H1 (cell line): ENCODE measurements at regions not wholly inside any gene's neighbourhood (a gene's known extent, or its start where the extent isn't known, plus 50 kb on each side); places are given as distances from the start of the nearest gene placed in this dataset.

Source experiments
- CTCF ChIA-PET: fragments of 300-600 bp; sonication (Branson Sonifier 250); formaldehyde crosslinking; loops from one replicate; lab custom pipeline; 2021; ENCODE audit not compliant: partially characterized antibody; lab: Charles Lee
- POLR2A ChIA-PET: fragments of 300-600 bp; sonication (Branson Sonifier 250); formaldehyde crosslinking; loops from one replicate; lab custom pipeline; 2021; ENCODE audit warnings: inconsistent platforms; ENCODE audit not compliant: partially characterized antibody; lab: Charles Lee
- DNase-seq, 2 experiments: peaks; one replicate each; pipeline versions ENCODE4 v3.0.0 to v3.0.0-alpha.2; 2010 to 2022; ENCODE audit warnings: low spot score in 2 of 2, low read depth in 1 of 2, mixed read lengths in 1 of 2
- FAIRE-seq: peaks from 2 replicates; lab custom pipeline; 2011; peaks lifted over from hg19 to GRCh38; lab: Jason Lieb, UNC
- H2AFZ ChIP-seq: 2 replicates; pipeline ENCODE4 v1.8.1; 2012; ENCODE audit warnings: low read length, inconsistent platforms
- H2AK5ac ChIP-seq: 2 replicates; pipeline ENCODE4 v1.6.1; 2013; ENCODE audit warnings: low read depth, low read length
- H2BK120ac ChIP-seq: replicated peaks from 2 replicates; pipeline ENCODE3; 2013; ENCODE audit warnings: low read depth, low read length, inconsistent platforms
- H2BK12ac ChIP-seq: 2 replicates; pipeline ENCODE4 v1.6.1; 2013; ENCODE audit warnings: low read depth, low read length
- H2BK15ac ChIP-seq: 2 replicates; pipeline ENCODE4 v1.6.1; 2013; ENCODE audit warnings: low read length
- H2BK20ac ChIP-seq: 2 replicates; pipeline ENCODE4 v1.6.1; 2013; ENCODE audit warnings: low read length
- H2BK5ac ChIP-seq: 2 replicates; pipeline ENCODE4 v1.6.1; 2013; ENCODE audit warnings: low read depth, low read length
- H3K14ac ChIP-seq: 2 replicates; pipeline ENCODE4 v1.6.1; 2013; ENCODE audit warnings: inconsistent platforms; ENCODE audit not compliant: insufficient read length
- H3K18ac ChIP-seq: 2 replicates; pipeline ENCODE4 v1.6.1; 2013; ENCODE audit warnings: low read length; ENCODE audit errors: extremely low read depth
- H3K23ac ChIP-seq: 2 replicates; pipeline ENCODE4 v1.6.1; 2013; ENCODE audit warnings: inconsistent platforms; ENCODE audit not compliant: insufficient read length
- H3K23me2 ChIP-seq: 2 replicates; pipeline ENCODE4 v1.6.1; 2013; ENCODE audit warnings: low read depth, low read length
- H3K27ac ChIP-seq: 2 replicates; pipeline ENCODE4 v1.6.1; 2011; ENCODE audit warnings: low read depth, low read length, inconsistent platforms
- H3K27me3 ChIP-seq, 4 experiments: replicated peaks in 1 of 4; 1 replicate in 1 of 4; 2 replicates in 3 of 4; pipeline versions ENCODE4 v1.6.1 to v1.8.1; 2011 to 2013; ENCODE audit warnings: low read length in 3 of 4, mild to moderate bottlenecking in 3 of 4, inconsistent platforms in 2 of 4, mixed read lengths in 2 of 4, moderate library complexity in 1 of 4; ENCODE audit not compliant: control insufficient read depth in 3 of 4, insufficient read depth in 3 of 4; ENCODE audit errors: extremely low read depth in 1 of 4
- H3K36me3 ChIP-seq, 4 experiments: 2 replicates each; pipeline versions ENCODE4 v1.6.1 to v1.8.1; 2011 to 2013; ENCODE audit warnings: mild to moderate bottlenecking in 4 of 4, low read length in 3 of 4, moderate library complexity in 2 of 4, control low read depth in 1 of 4, inconsistent platforms in 1 of 4; ENCODE audit not compliant: insufficient read depth in 4 of 4, control insufficient read depth in 2 of 4
- H3K4ac ChIP-seq: replicated peaks from 2 replicates; pipeline ENCODE3; 2013; ENCODE audit warnings: low read length, low read depth, mixed read lengths, inconsistent platforms; ENCODE audit not compliant: insufficient read length
- H3K4me1 ChIP-seq, 4 experiments: replicated peaks in 1 of 4; 1 replicate in 1 of 4; 2 replicates in 3 of 4; pipeline versions ENCODE4 v1.6.1 to v1.8.1; 2011 to 2013; ENCODE audit warnings: low read length in 3 of 4, inconsistent platforms in 2 of 4, mixed read lengths in 1 of 4; ENCODE audit not compliant: insufficient read depth in 4 of 4, control insufficient read depth in 3 of 4
- H3K4me2 ChIP-seq, 2 experiments: 2 replicates each; pipeline versions ENCODE4 v1.6.1 to v1.8.1; 2011 to 2013; ENCODE audit warnings: low read depth in 2 of 2, low read length in 2 of 2, control low read depth in 1 of 2, inconsistent platforms in 1 of 2, mild to moderate bottlenecking in 1 of 2; ENCODE audit not compliant: insufficient read depth in 1 of 2
- H3K4me3 ChIP-seq, 4 experiments: fragments of 200-600, 300-600 bp in 1 of 4; sonication (generic), shearing (Covaris generic), sonication (Bioruptor Twin) in 1 of 4; 2 replicates each; pipeline versions ENCODE4 v1.5.1 to v1.8.1; 2011 to 2016; ENCODE audit warnings: low read length in 4 of 4, low read depth in 3 of 4, control low read depth in 2 of 4, inconsistent platforms in 2 of 4, mild to moderate bottlenecking in 2 of 4, mixed read lengths in 1 of 4, moderate library complexity in 1 of 4; ENCODE audit not compliant: insufficient read depth in 2 of 4; ENCODE audit errors: extremely low read depth in 1 of 4
- H3K56ac ChIP-seq: replicated peaks from 2 replicates; pipeline ENCODE3; 2013; ENCODE audit warnings: low read depth, mild to moderate bottlenecking, mixed read lengths, low read length, inconsistent platforms; ENCODE audit not compliant: insufficient read length
- H3K79me1 ChIP-seq: 2 replicates; pipeline ENCODE4 v1.6.1; 2013; ENCODE audit warnings: low read depth, low read length, control low read depth
- H3K79me2 ChIP-seq, 2 experiments: 2 replicates each; pipeline versions ENCODE4 v1.6.1 to v1.8.1; 2012 to 2013; ENCODE audit warnings: low read length in 2 of 2, mild to moderate bottlenecking in 2 of 2, inconsistent platforms in 1 of 2; ENCODE audit not compliant: insufficient read depth in 2 of 2, control insufficient read depth in 1 of 2
- H3K9ac ChIP-seq, 4 experiments: replicated peaks in 1 of 4; 1 replicate in 1 of 4; 2 replicates in 3 of 4; pipeline versions ENCODE4 v1.6.1 to v1.8.1; 2011 to 2013; ENCODE audit warnings: low read depth in 3 of 4, low read length in 3 of 4, control low read depth in 2 of 4, mild to moderate bottlenecking in 2 of 4, moderate library complexity in 2 of 4, inconsistent platforms in 1 of 4; ENCODE audit errors: extremely low read depth in 1 of 4
- H3K9me3 ChIP-seq, 2 experiments: 2 replicates each; pipeline versions ENCODE4 v1.6.1 to v1.8.1; 2012 to 2013; ENCODE audit warnings: mild to moderate bottlenecking in 2 of 2, moderate library complexity in 2 of 2, control low read depth in 1 of 2, inconsistent platforms in 1 of 2, low read depth in 1 of 2, low read length in 1 of 2, mixed read lengths in 1 of 2; ENCODE audit not compliant: insufficient read depth in 2 of 2
- H4K20me1 ChIP-seq, 2 experiments: replicated peaks in 1 of 2; 2 replicates each; pipeline versions ENCODE3 to v1.8.1; 2011 to 2013; ENCODE audit warnings: inconsistent platforms in 2 of 2, low read length in 2 of 2, mild to moderate bottlenecking in 1 of 2; ENCODE audit not compliant: insufficient read depth in 2 of 2, control insufficient read depth in 1 of 2
- H4K5ac ChIP-seq: 2 replicates; pipeline ENCODE4 v1.6.1; 2013; ENCODE audit warnings: low read length, low read depth, mixed read lengths, inconsistent platforms; ENCODE audit not compliant: insufficient read length
- H4K8ac ChIP-seq: 2 replicates; pipeline ENCODE4 v1.8.0; 2013; ENCODE audit warnings: mild to moderate bottlenecking, moderate library complexity, low read length, inconsistent platforms; ENCODE audit not compliant: insufficient read depth; ENCODE audit errors: extremely low read depth
- H4K91ac ChIP-seq: replicated peaks from 2 replicates; pipeline ENCODE3; 2013; ENCODE audit warnings: low read length, mixed read lengths, inconsistent platforms; ENCODE audit not compliant: insufficient read length
- BACH1 ChIP-seq: IDR thresholded peaks from 2 replicates; pipeline ENCODE4 v1.6.1; 2012; ENCODE audit warnings: low read length, improper control_type of control experiment
- NANOG ChIP-seq: IDR thresholded peaks from 2 replicates; pipeline ENCODE4 v1.6.1; 2011; ENCODE audit warnings: low read length, low read depth, mild to moderate bottlenecking, inconsistent platforms; ENCODE audit not compliant: insufficient read depth, poor library complexity, severe bottlenecking
- POLR2AphosphoS5 ChIP-seq: IDR thresholded peaks from 2 replicates; pipeline ENCODE4 v1.6.1; 2011; ENCODE audit warnings: low read depth, low read length
- WGBS, 2 experiments: shearing (Covaris generic) in 1 of 2; methylation state at CpG; one replicate each; pipeline versions ENCODE4 v1.1.6 to v1.1.7; 2013 to 2015; ENCODE audit warnings: low lambda C conversion rate in 2 of 2, mixed read lengths in 2 of 2, inconsistent platforms in 1 of 2, low coverage in 1 of 2, missing lambda C conversion rate in 1 of 2; ENCODE audit not compliant: insufficient replicate concordance in 2 of 2, insufficient coverage in 1 of 2, insufficient read length in 1 of 2; ENCODE audit errors: extremely low coverage in 1 of 2, missing lambda C conversion rate in 1 of 2; 5-methylcytosine and 5-hydroxymethylcytosine counted together

- no peak overlapping the region for H2AK5ac ChIP-seq
- H3K23me2 ChIP-seq, result no peaks in the 10 kb centered on the region
- H3K4me2 ChIP-seq, result no peak overlapping the region
- H4K5ac ChIP-seq, result no peak overlapping the region
- no peak overlapping the region for H2BK120ac ChIP-seq
- no peak overlapping the region for H4K8ac ChIP-seq
- no peaks in the 10 kb centered on the region for H3K9me3 ChIP-seq
- no peak overlapping the region for H3K9ac ChIP-seq
- H3K79me1 ChIP-seq, result no peaks in the 10 kb centered on the region
- H2BK15ac ChIP-seq, result no peak overlapping the region
- no peaks in the 10 kb centered on the region for H3K27me3 ChIP-seq
- no peak overlapping the region for H2BK12ac ChIP-seq
- H3K4me1 ChIP-seq, result no peaks in the 10 kb centered on the region
- no peak overlapping the region for H3K4ac ChIP-seq
- DNase-seq (no peak), FAIRE-seq (no peak)
- no peak overlapping the region for H3K4me3 ChIP-seq
- H4K91ac ChIP-seq, result no peak overlapping the region
- no peak overlapping the region for H3K23ac ChIP-seq
- no peak overlapping the region for H3K14ac ChIP-seq
- 93% methylated on average over 5 of the region's 5 CpGs; no CpG with 5 or more reads in 1 of the 2 experiments for WGBS, 2 experiments
- H3K18ac ChIP-seq, result no peak overlapping the region
- no peaks in the 10 kb centered on the region for H4K20me1 ChIP-seq
- no peak overlapping the region for H2AFZ ChIP-seq
- H3K79me2 ChIP-seq, result no peaks in the 10 kb centered on the region
- no peak overlapping the region for H2BK5ac ChIP-seq
- H3K27ac ChIP-seq, result no peak overlapping the region
- no peaks in the 10 kb centered on the region for H3K36me3 ChIP-seq
- TF ChIP-seq BACH1 (no peak), POLR2AphosphoS5 (no peak), NANOG (no peak)
- H3K56ac ChIP-seq, result no peak overlapping the region
- ChIA-PET CTCF (interaction anchor here (1.0 to 3.7 kb wide), 4 partner anchors 15 to 172 kb away, joined by 3 to 12 read pairs (median 4); no protein-coding TSS in a partner anchor), POLR2A (no interaction called here)
- H2BK20ac ChIP-seq, result no peak overlapping the region
Observed at GRCh38 chr14:101253948-101254347, 307.3 kb upstream of the DIO3 start.
